Cerebellar cortex (tissue), 1 donor: ENCODE measurements at regions not wholly inside any gene's neighbourhood (a gene's known extent, or its start where the extent isn't known, plus 50 kb on each side); places are given as distances from the start of the nearest gene placed in this dataset.
"Not testable (repeated sequence)": the region's sequence is repeated elsewhere in the genome, so short reads cannot be mapped to it uniquely, and the experiment has no call there.

Experiments used
- DNase-seq: peaks from one replicate; pipeline ENCODE4 v3.0.0-alpha.2; 2015; ENCODE audit warnings: low spot score

DNA sequence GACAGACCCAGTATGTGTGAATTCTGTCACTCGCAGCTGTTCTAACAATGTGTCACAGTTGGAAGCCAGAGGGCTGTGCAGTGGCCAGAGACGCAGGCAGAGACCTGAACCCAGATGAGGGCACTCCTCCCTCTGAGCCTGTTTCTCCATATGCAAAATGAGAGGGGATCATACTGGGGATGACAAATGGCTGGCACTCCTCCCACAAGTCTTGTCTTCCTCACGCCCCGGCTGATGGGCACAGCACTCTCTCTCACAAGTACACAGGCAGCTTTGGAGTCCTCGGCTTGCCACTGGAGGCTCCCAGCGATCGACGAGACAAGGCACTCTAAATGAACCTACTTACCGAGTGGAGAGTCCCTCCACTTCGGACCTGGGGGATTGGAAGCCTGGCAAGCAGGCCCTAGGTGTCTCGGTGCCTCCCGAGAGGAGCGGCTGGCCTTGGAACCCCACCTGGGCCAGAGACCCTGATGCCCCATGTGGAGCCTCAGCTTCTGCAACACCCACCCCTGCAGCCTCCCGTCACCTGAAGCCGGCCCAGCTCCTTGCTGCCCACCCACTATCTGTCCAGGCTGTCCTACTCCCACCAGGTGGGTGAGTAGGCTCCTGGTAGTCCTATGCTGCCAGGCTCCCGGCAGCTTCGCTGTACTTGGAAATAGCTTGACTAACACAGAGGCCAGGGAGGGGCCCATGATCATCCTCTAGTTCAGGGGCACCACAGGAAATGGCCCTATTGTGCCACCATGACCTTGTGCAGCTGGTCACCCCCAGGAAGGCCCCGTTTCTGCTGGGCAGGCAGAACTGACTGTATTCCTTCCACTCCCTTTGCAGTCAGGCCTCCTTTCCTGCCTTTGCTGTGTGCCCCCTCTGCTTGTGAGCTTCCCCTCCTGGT is 65.0 kb upstream of the IQSEC1 start:
- DNase-seq, result no peak

DNA sequence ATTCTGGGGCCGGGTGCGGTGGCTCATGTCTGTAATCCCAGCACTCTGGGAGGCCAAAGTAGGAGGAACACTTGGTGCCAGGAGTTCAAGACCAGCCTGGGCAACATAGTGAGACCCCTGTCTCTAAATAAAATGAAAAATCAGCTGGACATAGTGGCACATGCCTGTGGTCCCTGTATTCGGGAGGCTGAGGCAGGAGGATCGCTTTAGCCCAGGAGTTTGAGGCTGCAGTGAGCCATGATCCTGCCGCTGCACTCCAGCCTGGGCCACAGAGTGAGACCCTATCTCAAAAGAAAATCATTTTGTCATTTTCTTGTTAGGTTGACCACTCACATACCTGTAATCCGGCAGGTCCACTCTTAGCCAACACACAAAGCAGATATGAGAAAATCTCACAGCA is 63.6 kb upstream of the IQSEC1 start:
- DNase-seq, result not testable (repeated sequence)

DNA sequence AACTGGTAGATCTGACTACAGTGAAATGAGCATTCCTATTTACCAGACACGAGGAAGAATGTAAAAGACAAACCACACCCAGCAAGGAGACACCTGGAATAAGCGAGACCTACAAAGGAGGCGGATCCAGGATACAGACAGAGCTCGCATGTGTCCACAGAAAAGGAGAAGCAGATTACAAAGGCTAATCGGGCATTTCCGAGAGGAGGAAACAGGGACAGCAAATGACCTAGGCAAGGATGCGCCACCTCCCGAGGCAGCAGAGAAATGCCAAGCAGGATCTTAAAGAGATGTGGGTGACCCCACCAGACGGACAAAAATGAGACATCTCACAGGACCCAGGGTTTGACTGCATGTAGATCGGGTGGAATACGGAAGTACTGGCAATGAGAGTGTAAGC is 63.2 kb upstream of the IQSEC1 start:
- DNase-seq, result no peak

DNA sequence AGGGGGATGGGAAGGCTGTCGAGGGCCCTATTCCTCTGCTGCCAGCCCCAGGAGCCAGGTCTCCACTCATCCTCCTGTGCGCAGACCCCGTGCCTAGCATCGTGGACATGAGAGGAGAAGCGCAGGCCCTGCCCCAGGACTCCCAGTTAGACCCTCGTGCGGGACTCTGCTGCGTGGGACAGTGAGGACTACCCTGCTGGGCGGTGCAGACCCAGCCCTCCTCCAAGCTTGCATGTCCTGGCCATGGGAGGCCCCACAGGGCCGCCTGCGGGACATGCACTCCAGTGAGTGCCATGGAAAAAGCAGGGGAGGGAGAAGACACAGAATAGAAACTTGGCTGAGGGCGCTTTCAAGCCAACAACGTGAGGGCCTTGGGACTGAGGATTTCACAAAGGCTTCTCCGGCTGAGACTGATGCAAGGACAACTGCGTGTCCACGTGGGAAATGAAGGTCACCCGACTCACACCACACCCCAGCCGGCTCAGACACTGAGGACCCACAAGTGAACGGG is 62.6 kb upstream of the IQSEC1 start:
- no peak for DNase-seq

DNA sequence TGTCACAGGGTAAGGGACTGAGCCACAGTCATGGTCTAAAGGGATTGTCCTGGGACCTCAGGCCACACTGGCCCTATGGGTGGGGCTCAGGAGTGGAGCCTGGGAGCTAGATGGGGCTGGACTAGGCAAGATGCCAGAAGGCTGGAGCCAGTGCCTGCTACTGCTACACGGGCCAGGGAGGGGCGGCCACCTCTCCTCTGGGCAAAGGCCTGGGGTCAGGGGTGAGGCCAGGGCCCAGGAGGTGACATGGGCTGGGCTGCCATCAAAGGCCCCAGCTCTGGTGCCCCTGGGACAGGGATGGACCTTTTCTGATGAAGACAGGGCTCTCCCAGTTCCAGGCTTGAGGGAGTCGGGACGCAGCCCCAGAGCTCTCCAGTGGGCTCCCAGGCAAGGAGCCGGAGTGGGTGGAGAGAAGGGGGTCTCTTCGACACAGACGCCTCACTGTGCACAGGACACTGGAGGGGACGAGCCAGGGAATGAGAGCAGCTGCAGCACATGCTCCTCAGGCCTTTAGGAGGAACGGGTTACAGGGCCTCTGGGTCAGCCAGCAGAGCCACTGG is 62.1 kb upstream of the IQSEC1 start:
- no peak for DNase-seq

DNA sequence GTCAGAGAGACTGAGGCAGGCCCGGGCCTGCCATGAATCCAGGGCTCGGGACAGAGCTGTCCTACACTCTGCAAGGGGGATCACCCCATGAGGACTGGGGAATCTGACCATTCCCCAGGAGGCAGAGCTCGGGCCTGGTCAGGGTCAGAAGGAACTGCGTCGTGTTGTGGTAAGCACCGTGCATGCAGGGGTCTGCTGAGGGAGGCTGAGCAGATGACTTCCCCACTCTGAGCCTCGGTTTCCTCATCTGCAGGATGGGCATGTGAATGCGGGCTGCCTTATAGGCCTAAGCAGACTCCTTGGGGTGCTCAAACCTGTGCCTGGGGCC is 61.6 kb upstream of the IQSEC1 start:
- no peak for DNase-seq

DNA sequence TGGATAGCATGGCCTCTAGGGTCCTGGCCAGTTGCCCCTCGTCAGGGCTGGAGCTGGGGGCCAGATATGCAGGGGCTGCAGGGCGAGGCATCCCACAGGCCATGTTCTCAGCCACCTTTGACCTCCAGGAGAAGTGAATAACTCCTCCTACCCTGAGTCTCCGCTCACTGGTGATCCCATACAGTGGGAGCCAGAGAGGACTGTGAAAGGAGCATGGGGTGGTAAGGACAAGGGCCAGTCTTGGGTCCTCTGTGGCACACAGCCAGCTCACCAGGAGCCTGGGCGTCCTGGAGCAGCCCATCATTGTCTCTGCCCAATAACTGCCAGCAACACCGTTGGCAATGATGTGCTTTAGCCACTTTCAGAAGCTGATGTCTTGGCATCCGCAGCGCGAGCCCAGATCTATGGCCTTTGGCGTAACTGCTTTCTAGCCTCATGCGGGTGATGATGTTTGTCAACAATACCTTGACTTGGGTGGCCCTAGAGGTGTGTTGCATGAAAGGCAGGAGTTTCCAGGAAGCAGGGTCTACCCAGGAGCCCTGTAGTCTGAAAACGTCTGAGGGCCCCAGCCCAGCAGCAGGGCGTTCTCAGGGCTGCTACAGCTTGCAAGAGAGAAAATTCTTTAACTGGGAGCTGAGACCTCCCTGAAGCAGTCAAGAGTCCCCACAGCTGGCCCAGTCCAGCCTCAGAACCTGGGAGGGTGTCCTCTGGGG is 61.1 kb upstream of the IQSEC1 start:
- no peak for DNase-seq

DNA sequence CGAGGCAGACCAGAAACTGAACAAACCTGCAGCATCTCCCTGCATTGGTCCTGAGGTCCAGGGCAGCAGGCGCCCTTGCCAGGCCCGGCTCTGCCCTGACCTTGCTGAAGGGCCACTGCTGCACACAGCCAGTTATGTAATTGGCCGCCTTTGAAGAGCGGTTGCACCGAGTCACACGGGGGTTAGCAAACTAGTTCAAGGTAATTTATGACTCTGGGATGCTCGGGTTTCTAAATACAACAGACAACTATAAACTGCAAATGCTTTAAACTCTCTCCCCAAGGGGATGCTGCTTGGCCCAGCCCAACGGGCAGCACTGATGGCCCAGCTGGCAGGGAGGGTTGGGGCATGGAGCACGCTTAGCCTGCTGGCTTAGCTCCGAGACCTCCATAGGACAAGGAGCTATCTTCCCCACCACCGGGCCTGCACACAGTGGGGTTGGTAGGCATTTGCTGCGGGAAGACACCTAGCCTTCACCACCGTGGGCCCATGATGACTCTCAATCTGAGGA is 60.3 kb upstream of the IQSEC1 start:
- DNase-seq, result no peak

DNA sequence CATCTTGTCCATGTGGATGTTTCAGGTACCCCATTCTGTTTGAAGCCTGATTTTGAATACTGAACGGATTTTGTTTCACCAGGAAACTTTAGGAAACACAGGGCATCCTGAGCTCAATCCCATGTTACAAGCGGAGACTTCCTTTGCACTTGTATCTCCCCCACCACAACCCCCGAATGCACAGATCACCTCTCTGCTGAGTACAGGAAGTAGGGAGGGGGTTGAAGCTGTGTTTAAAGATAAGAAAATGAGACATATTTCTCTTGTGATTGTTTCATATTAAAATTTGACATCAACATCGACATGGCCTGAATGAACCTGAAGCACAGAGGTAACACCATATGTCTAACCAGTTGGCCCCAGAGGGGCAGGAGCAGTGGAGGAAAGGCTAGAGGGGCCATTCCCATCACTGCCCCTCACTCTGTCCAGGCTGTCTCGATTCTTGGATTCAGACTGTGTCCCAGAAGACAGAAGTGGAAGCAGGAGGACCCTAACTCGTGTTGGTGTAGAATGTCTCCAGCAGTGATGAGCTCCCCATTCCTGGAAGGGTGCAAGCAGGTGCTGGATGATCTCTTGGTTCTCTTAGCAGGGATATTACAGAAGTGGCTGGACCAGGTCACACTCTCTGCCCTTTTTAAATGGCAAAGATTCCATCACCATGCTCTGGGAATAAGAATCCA is 59.6 kb upstream of the IQSEC1 start:
- DNase-seq, result no peak

DNA sequence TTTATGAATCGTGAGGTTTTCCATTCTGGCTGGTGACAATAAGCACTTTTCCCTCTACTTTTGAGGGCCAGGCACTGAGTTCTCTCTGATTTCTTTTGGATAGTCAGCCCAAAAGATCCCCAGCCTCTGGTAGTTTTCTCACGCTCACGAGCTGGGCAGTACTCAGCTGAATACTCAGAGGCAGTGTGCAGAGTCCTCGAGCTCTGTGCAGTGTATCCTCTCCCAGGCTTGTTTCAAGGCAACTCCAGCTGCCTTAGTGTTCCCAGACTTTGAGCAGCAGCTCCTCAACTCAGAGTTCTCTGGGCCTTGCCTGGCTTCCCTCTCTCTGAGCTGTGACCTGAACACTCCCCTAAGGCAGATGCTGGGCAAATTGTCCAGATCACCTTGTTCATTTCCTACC is 59.1 kb upstream of the IQSEC1 start:
- DNase-seq, result no peak

DNA sequence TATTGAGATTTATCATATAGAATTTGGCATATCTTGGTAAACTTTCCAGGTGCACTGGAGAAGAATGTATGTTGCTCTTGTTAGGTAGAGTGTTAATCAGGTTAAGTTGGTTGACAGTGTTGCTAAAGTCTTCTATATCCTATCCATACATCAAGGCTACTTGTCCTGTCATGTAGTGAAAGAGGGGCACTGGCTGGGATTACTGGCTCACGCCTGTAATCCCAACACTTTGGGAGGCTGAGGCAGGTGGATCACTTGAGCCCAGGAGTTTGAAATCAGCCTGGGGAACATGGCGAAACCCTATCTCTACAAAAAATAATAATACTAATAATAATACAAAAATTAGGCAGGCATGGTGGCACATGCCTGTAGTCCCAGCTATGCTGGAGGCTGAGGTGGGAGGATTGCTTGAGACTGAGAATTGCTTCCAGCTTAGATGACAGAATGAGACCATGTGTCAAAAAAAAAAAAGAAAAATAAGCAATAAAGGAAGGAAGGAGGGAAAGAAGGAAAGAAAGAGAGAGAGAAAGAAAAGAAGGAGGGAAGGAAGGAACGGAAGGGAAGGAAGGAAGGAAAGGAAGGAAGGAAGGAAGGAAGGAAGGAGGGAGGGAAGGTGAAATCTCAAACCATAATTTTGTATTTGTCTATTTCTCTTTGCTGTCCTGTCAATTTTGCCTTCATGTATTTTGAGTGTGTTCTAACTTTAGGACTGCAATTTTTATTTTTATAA is 57.4 kb upstream of the IQSEC1 start:
- no peak for DNase-seq

DNA sequence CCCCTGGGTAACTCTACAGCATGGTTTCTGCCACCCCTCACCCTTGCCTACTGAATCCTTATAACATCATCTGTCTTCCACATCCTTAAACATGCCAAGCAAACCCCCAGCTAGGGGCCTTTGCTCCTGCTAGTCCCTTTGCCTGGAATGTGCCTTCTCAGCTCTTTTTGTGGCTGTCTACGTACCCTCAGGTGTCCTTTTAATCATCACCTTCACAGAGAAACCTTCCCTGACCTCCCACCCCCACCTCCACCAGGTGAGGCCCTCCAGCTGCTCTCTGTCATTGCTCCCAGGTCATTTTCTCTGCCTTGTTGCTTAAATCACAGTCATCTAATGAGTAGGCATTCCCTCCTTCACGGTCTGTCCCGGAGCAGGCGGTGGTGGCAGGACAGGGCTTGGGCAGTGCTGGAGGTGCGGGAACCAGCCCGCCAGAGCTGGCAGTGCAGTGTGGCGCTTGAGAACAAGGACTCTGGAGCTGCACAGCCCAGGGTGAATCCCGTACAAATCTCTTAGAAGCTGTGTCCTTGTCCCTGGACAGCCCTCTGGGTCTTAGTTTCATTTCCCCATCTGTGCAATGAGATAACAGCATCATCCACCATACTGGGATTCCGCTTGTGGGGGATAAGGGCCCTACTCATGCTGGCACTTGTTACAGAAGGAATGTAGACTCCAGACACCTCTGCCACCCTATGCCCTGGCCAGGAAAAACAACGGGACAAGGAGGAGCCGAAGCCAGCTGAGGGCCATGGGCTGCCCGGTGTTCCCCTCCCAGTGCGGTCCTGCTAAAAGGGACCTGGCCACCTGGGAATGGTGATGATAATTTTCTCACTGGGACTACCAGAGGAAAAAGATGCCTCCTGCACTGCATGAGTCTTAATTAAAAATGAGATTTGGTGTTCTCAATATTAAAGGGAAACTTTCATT is 52.1 kb upstream of the IQSEC1 start:
- no peak for DNase-seq

DNA sequence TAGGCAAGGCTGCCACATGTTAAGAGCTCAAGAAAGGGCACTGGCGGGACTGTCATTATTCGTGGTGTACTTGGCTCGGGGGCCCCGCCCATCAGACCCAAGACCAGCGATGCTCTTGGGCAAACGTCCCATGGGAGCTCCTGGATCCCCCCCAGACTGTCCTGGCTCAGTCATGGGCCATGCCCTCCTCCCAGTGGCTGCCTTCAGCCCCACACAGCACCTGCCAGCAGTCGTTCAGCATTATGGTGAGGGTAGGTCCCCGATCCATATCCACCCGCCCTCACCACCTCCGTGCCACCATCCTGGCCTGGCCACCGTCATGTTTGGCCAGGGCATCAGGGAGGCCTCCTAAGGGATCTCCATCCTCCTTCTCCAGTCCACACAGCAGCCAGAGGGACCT is 51.4 kb upstream of the IQSEC1 start:
- DNase-seq, result no peak

DNA sequence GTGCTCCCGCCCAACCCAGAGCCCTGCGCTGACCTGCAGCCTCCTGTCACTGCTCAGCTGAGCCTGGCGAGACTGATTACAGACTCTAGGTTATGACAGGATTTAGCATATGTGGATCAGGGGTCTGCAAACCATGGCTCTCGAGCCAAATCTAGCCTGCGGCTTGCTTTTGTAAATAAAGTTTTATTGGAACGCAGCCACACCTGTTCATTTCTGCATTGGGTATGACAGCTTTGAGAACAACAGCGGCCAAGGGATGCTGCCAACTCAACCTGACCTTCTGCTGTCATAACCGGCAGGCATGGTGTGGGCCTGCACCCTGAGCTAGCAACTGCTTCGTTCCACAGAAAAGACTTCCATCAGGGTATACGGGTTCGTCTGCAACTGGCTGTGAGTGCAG is 50.5 kb upstream of the IQSEC1 start:
- no peak for DNase-seq

DNA sequence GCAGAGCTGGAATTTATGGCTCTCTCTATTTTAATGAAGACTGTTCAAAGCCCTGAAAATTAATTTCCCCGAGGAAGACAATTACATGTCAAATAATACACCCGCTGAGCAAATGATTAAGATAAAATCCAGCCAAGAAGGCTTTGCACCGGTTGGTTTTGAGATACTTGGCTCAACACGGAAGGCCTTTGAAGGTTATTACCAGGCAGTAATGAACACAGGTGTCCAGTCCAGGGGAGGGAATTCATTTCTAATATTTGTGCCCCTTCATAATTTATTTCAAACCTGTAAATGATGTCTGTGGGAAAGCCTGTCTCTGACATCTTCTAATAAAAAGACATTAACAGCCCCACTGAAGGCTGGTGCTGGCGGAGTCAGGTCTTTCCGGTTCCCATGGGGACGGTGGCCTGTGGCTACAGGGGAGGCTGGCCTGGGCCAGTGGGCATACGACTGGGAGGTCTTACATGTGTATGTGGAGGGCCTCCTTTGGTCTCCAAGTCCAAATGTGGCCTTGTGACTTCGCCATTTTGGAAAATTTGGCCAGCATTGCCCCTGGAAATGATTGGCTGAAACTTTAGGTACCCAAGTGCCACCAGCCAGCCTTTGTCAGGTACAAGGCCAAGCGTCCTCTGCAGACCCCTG is 49.9 kb upstream of the IQSEC1 start:
- DNase-seq, result no peak
